ENCODE measurements at regions not wholly inside any gene's neighbourhood (a gene's known extent, or its start where the extent isn't known, plus 50 kb on each side); places are given as distances from the start of the nearest gene placed in this dataset.

- TF ChIP-seq FOXP2 (optimal IDR thresholded peaks at IDR 0.05; ENCODE audit: borderline replicate concordance, extremely low read depth, extremely low read length, insufficient read depth) (no peak), TAF1 (IDR thresholded peaks at IDR 0.05; ENCODE audit: borderline replicate concordance, insufficient read depth, low read length) (no peak), POLR2AphosphoS5 (IDR thresholded peaks at IDR 0.05; ENCODE audit: low read depth, low read length) (no peak), REST (IDR thresholded peaks at IDR 0.05; ENCODE audit: insufficient read depth in 1 of 2, low read depth in 2 of 2, low read length in 2 of 2) (no peak), SIN3A (IDR thresholded peaks at IDR 0.05; ENCODE audit: borderline replicate concordance, insufficient read depth, low read length) (no peak)
Observed at GRCh38 chr17:77036841-77037381, 103.9 kb upstream of the SEC14L1 start.

GRCh38 chr17:77037943-77038342 lies 102.8 kb upstream of the SEC14L1 start:
- TF ChIP-seq TAF1 (IDR thresholded peaks at IDR 0.05; ENCODE audit: borderline replicate concordance, insufficient read depth, low read length) (no peak), REST (IDR thresholded peaks at IDR 0.05; ENCODE audit: insufficient read depth in 1 of 2, low read depth in 2 of 2, low read length in 2 of 2) (no peak), SIN3A (IDR thresholded peaks at IDR 0.05; ENCODE audit: borderline replicate concordance, insufficient read depth, low read length) (no peak), POLR2AphosphoS5 (IDR thresholded peaks at IDR 0.05; ENCODE audit: low read depth, low read length) (no peak), FOXP2 (optimal IDR thresholded peaks at IDR 0.05; ENCODE audit: borderline replicate concordance, extremely low read depth, extremely low read length, insufficient read depth) (no peak)

GRCh38 chr17:77038884-77039555 lies 101.7 kb upstream of the SEC14L1 start:
- TF ChIP-seq FOXP2 (optimal IDR thresholded peaks at IDR 0.05; ENCODE audit: borderline replicate concordance, extremely low read depth, extremely low read length, insufficient read depth): no peak
- no peak for TF ChIP-seq SIN3A (IDR thresholded peaks at IDR 0.05; ENCODE audit: borderline replicate concordance, insufficient read depth, low read length)
- no peak for TF ChIP-seq REST (IDR thresholded peaks at IDR 0.05; ENCODE audit: insufficient read depth in 1 of 2, low read depth in 2 of 2, low read length in 2 of 2)
- no peak for TF ChIP-seq TAF1 (IDR thresholded peaks at IDR 0.05; ENCODE audit: borderline replicate concordance, insufficient read depth, low read length)
- TF ChIP-seq POLR2AphosphoS5 (IDR thresholded peaks at IDR 0.05; ENCODE audit: low read depth, low read length): no peak

- TF ChIP-seq POLR2AphosphoS5 (IDR thresholded peaks at IDR 0.05; ENCODE audit: low read depth, low read length): no peak
- no peak for TF ChIP-seq REST (IDR thresholded peaks at IDR 0.05; ENCODE audit: insufficient read depth in 1 of 2, low read depth in 2 of 2, low read length in 2 of 2)
- no peak for TF ChIP-seq SIN3A (IDR thresholded peaks at IDR 0.05; ENCODE audit: borderline replicate concordance, insufficient read depth, low read length)
- no peak for TF ChIP-seq TAF1 (IDR thresholded peaks at IDR 0.05; ENCODE audit: borderline replicate concordance, insufficient read depth, low read length)
- TF ChIP-seq FOXP2 (optimal IDR thresholded peaks at IDR 0.05; ENCODE audit: borderline replicate concordance, extremely low read depth, extremely low read length, insufficient read depth): no peak
Observed at GRCh38 chr17:77042476-77043231, 98.1 kb upstream of the SEC14L1 start.

Data from PFSK-1 (cell line).